ENCODE measurements at regions not wholly inside any gene's neighbourhood (a gene's known extent, or its start where the extent isn't known, plus 50 kb on each side); places are given as distances from the start of the nearest gene placed in this dataset.

DNA sequence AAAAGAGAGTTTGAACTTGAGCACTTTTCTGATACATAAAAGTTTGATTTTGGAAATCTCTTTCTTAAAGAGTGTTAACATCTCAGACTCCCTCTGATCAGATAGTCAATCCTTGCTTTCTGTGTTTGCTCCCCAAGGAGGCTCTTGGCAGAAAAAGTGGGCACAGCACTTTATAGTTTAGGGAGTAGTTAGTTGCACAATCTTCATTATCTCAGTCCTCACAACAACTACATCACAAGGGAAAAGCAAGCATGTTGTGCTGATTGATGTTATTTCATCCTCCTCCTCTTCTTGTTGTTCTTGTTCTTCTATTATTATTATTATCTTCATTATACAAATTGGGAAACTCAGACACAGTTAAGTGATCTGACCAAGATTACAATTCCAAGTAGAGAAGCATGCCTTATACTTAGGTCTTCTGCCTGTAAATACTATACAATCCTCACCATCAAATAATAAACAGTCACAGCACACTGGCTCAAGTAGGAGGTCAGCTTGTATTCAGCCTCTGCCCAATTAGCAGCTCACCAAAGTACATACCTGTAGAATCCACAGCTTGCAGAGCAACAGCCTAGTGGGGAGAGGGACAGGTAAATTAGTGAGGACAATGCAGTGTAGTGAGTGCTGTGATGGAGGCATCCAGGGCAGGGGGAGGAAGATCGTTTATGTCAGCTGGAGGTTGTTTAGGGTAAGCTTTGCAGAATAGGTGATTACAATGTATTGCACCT is 304.1 kb upstream of the MME start:
- TF ChIP-seq, protein P1, sequence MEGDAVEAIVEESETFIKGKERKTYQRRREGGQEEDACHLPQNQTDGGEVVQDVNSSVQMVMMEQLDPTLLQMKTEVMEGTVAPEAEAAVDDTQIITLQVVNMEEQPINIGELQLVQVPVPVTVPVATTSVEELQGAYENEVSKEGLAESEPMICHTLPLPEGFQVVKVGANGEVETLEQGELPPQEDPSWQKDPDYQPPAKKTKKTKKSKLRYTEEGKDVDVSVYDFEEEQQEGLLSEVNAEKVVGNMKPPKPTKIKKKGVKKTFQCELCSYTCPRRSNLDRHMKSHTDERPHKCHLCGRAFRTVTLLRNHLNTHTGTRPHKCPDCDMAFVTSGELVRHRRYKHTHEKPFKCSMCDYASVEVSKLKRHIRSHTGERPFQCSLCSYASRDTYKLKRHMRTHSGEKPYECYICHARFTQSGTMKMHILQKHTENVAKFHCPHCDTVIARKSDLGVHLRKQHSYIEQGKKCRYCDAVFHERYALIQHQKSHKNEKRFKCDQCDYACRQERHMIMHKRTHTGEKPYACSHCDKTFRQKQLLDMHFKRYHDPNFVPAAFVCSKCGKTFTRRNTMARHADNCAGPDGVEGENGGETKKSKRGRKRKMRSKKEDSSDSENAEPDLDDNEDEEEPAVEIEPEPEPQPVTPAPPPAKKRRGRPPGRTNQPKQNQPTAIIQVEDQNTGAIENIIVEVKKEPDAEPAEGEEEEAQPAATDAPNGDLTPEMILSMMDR (IDR thresholded peaks at IDR 0.05) = no peak
- no peak for TF ChIP-seq POLR2A (IDR thresholded peaks at IDR 0.05)

Measured in thyroid gland (tissue), 4 donors.